OCI-LY1 (cell line): ENCODE measurements at regions not wholly inside any gene's neighbourhood (a gene's known extent, or its start where the extent isn't known, plus 50 kb on each side); places are given as distances from the start of the nearest gene placed in this dataset.

ENCODE experiments used
- CTCF ChIP-seq: fragments of 200-600 bp; sonication (generic), shearing (Covaris generic); IDR thresholded peaks from 2 replicates; pipeline ENCODE4 v1.5.1; 2017; ENCODE audit warnings: mild to moderate bottlenecking, antibody characterized with exemption, low read length, moderate library complexity, mixed read lengths
- EZH2 ChIP-seq: fragments of 200-600 bp; sonication (generic), shearing (Covaris generic); IDR thresholded peaks from 2 replicates; pipeline ENCODE4 v1.8.0; 2017; ENCODE audit warnings: borderline replicate concordance, mixed run types, mild to moderate bottlenecking, antibody characterized with exemption, low read length, moderate library complexity, mixed read lengths

- TF ChIP-seq CTCF = no peak
- no peak for TF ChIP-seq EZH2
Observed at GRCh38 chr13:63287926-63288325, 1872.3 kb upstream of the PCDH20 start.
